ENCODE measurements at regions not wholly inside any gene's neighbourhood (a gene's known extent, or its start where the extent isn't known, plus 50 kb on each side); places are given as distances from the start of the nearest gene placed in this dataset.

GRCh38 chr9:1959371-1959770, 55.8 kb upstream of the SMARCA2 start:
- TF ChIP-seq CTCF (IDR thresholded peaks at IDR 0.05; ENCODE audit: low read length), result no peak
- no peak for TF ChIP-seq EZH2 (IDR thresholded peaks at IDR 0.05; ENCODE audit: borderline replicate concordance, low read length)

Data from OCI-LY1 (cell line).